CD4-positive, alpha-beta T cell (primary cell): ENCODE measurements at regions not wholly inside any gene's neighbourhood (a gene's known extent, or its start where the extent isn't known, plus 50 kb on each side); places are given as distances from the start of the nearest gene placed in this dataset.

Source experiments
- ATAC-seq: fragments of 200-7000 bp; cut with Tn5 transposase; one replicate; pipeline ENCODE4 v1.10.0; 2022; ENCODE audit warnings: mild to moderate bottlenecking; ENCODE audit not compliant: poor library complexity
- CTCF ChIA-PET: fragments of 350-600 bp; sonication (Branson Sonifier 250); formaldehyde crosslinking; loops from one replicate; lab custom pipeline; 2021; ENCODE audit warnings: antibody characterized with exemption, inconsistent platforms; lab: Charles Lee
- POLR2A ChIA-PET: fragments of 350-600 bp; sonication (Branson Sonifier 250); formaldehyde crosslinking; loops from one replicate; lab custom pipeline; 2021; ENCODE audit warnings: antibody characterized with exemption, inconsistent platforms; lab: Charles Lee
- DNase-seq, 14 experiments: peaks; one replicate each; pipeline ENCODE4 v3.0.0-alpha.2; 2013 to 2020; ENCODE audit warnings: mixed read lengths in 2 of 14
- H3K27ac ChIP-seq, 2 donors: one replicate each; pipeline versions ENCODE4 v1.5.1 to v1.7.0; 2013; ENCODE audit warnings: low read length in 2 of 2, low read depth in 1 of 2, mild to moderate bottlenecking in 1 of 2
- H3K27me3 ChIP-seq, 2 experiments: 1 replicate in 1 of 2; 2 replicates in 1 of 2; pipeline versions ENCODE4 v1.6.1 to v1.7.0; 2013; ENCODE audit warnings: low read length in 2 of 2, control low read depth in 1 of 2, mild to moderate bottlenecking in 1 of 2, moderate library complexity in 1 of 2; ENCODE audit not compliant: insufficient read depth in 2 of 2, control insufficient read depth in 1 of 2
- H3K36me3 ChIP-seq: one replicate; pipeline ENCODE4 v1.6.1; 2013; ENCODE audit warnings: low read length, control low read depth; ENCODE audit not compliant: insufficient read depth
- H3K4me1 ChIP-seq: one replicate; pipeline ENCODE4 v1.6.1; 2013; ENCODE audit warnings: low read length, control low read depth; ENCODE audit not compliant: insufficient read depth
- H3K4me3 ChIP-seq: one replicate; pipeline ENCODE4 v1.5.1; 2013; ENCODE audit warnings: mild to moderate bottlenecking, low read length, moderate library complexity
- H3K9me3 ChIP-seq, 2 experiments: 1 replicate in 1 of 2; 2 replicates in 1 of 2; pipeline versions ENCODE4 v1.6.1 to v1.7.0; 2013; ENCODE audit warnings: low read length in 2 of 2, mild to moderate bottlenecking in 2 of 2, control low read depth in 1 of 2, moderate library complexity in 1 of 2; ENCODE audit not compliant: control insufficient read depth in 1 of 2, insufficient read depth in 1 of 2
- H3K27ac Mint-ChIP-seq: one replicate; pipeline ENCODE4 v1.8.0; 2020; ENCODE audit warnings: mixed read lengths
- H3K27me3 Mint-ChIP-seq: one replicate; pipeline ENCODE4 v1.8.0; 2021; ENCODE audit warnings: mixed read lengths
- H3K36me3 Mint-ChIP-seq: one replicate; pipeline ENCODE4 v1.8.0; 2021; ENCODE audit warnings: low read depth, mixed read lengths
- H3K4me1 Mint-ChIP-seq: one replicate; pipeline ENCODE4 v1.8.0; 2021; ENCODE audit warnings: low read depth, mixed read lengths
- H3K4me3 Mint-ChIP-seq: one replicate; pipeline ENCODE4 v1.8.0; 2020; ENCODE audit warnings: mild to moderate bottlenecking, mixed read lengths
- H3K9me3 Mint-ChIP-seq: one replicate; pipeline ENCODE4 v1.8.0; 2020; ENCODE audit warnings: mixed read lengths
- CTCF ChIP-seq: fragments of 200-600 bp; IDR thresholded peaks from one replicate; pipeline ENCODE4 v1.8.0; 2022; ENCODE audit warnings: antibody characterized with exemption, mild to moderate bottlenecking
- intact Hi-C, 2 experiments: fragments of 100-400 bp; cut with DNase I in 1 of 2; cut with micrococcal nuclease in 1 of 2; formaldehyde crosslinking; loops; one replicate each; pipeline versions ENCODE4 v1.15.1 to v1.9.0; 2023 to 2025; cut with DNase I, micrococcal nuclease

DNA sequence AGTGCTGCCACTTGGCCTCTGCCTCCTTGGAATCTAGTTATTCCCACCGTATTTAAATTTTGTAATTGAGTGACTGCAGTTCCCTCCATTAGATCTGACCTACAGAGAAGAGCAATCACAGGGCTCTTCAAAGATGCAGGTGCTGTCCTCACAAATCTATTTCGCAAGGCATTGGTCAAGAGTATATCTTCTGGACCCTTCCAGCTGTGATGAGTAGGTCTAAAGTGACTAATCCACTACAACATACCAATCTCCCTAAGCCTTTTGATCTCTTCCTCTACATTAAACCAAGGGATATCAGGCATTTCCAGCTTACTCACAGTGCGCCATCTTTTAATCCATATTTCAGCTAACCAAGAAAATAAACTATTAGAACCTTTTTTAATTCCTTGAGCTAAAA lies 65.1 kb upstream of the COL3A1 start:
- no peak for TF ChIP-seq CTCF
- H3K4me1 ChIP-seq, result no peaks in the 10 kb centered on the region
- H3K27ac ChIP-seq, result no peak overlapping the region
- ATAC-seq (no peak), DNase-seq (no peak)
- ChIA-PET CTCF (no interaction called here), POLR2A (no interaction called here)
- no peaks in the 10 kb centered on the region for H3K4me1 Mint-ChIP-seq
- H3K27ac Mint-ChIP-seq, result no peak overlapping the region
- H3K9me3 ChIP-seq, result no peaks in the 10 kb centered on the region
- H3K27me3 ChIP-seq, result no peaks in the 10 kb centered on the region
- peaks cover 2% of the 10 kb centered on the region for H3K9me3 Mint-ChIP-seq
- no peaks in the 10 kb centered on the region for H3K36me3 Mint-ChIP-seq
- intact Hi-C loops, result no loop called here
- no peaks in the 10 kb centered on the region for H3K27me3 Mint-ChIP-seq
- no peak overlapping the region for H3K4me3 ChIP-seq
- no peaks in the 10 kb centered on the region for H3K36me3 ChIP-seq
- H3K4me3 Mint-ChIP-seq, result no peak overlapping the region

DNA sequence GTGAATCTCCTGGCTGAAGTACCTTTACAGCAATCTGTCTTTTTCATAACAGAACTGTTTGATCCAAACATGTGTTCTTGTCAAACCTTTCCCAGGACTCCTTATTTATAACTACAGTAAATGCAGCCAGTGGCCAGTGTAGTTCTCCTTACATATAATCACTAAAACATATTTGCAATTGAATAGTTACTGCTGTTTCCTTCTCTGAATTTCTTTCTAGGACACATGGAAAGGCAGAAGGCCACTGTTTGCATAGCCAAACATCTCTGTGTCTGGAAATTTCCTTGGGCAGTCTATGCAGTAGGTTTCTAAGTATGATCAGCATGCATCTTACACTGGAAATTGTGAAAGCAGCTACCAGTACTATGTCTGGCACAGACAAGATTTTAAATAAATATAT lies 57.4 kb upstream of the COL3A1 start:
- Histone ChIP-seq H3K27me3 (no peaks in the 10 kb centered on the region), H3K4me1 (no peaks in the 10 kb centered on the region), H3K36me3 (no peaks in the 10 kb centered on the region), H3K27ac (no peak overlapping the region), H3K9me3 (peaks cover 0 to 3% of the 10 kb centered on the region in 2 experiments), H3K4me3 (no peak overlapping the region)
- no peak for TF ChIP-seq CTCF
- no peaks in the 10 kb centered on the region for H3K36me3 Mint-ChIP-seq
- H3K27ac Mint-ChIP-seq, result no peak overlapping the region
- no peaks in the 10 kb centered on the region for H3K9me3 Mint-ChIP-seq
- no peak for DNase-seq
- intact Hi-C loops, result no loop called here
- ChIA-PET POLR2A (no interaction called here), CTCF (no interaction called here)
- no peak for ATAC-seq
- no peaks in the 10 kb centered on the region for H3K4me1 Mint-ChIP-seq
- no peak overlapping the region for H3K4me3 Mint-ChIP-seq
- H3K27me3 Mint-ChIP-seq, result no peaks in the 10 kb centered on the region

- H3K27me3 ChIP-seq, result no peaks in the 10 kb centered on the region
- TF ChIP-seq CTCF, result no peak
- H3K36me3 ChIP-seq, result no peaks in the 10 kb centered on the region
- H3K4me3 Mint-ChIP-seq, result no peak overlapping the region
- intact Hi-C loops, result no loop called here
- H3K36me3 Mint-ChIP-seq, result no peaks in the 10 kb centered on the region
- no peaks in the 10 kb centered on the region for H3K27me3 Mint-ChIP-seq
- no peaks in the 10 kb centered on the region for H3K9me3 Mint-ChIP-seq
- H3K27ac Mint-ChIP-seq, result no peak overlapping the region
- no peak for ATAC-seq
- H3K4me1 Mint-ChIP-seq, result no peaks in the 10 kb centered on the region
- no peak overlapping the region for H3K27ac ChIP-seq
- POLR2A ChIA-PET, result no interaction called here
- CTCF ChIA-PET, result no interaction called here
- H3K4me1 ChIP-seq, result no peaks in the 10 kb centered on the region
- DNase-seq, result no peak
- H3K9me3 ChIP-seq, result peaks cover 0 to 3% of the 10 kb centered on the region in 2 experiments
- no peak overlapping the region for H3K4me3 ChIP-seq
These were observed 56.5 kb upstream of the COL3A1 start for GRCh38 chr2:188917632-188918031.
